ENCODE measurements at regions not wholly inside any gene's neighbourhood (a gene's known extent, or its start where the extent isn't known, plus 50 kb on each side); places are given as distances from the start of the nearest gene placed in this dataset.
"Not testable (repeated sequence)": the region's sequence is repeated elsewhere in the genome, so short reads cannot be mapped to it uniquely, and the experiment has no call there.

DNA sequence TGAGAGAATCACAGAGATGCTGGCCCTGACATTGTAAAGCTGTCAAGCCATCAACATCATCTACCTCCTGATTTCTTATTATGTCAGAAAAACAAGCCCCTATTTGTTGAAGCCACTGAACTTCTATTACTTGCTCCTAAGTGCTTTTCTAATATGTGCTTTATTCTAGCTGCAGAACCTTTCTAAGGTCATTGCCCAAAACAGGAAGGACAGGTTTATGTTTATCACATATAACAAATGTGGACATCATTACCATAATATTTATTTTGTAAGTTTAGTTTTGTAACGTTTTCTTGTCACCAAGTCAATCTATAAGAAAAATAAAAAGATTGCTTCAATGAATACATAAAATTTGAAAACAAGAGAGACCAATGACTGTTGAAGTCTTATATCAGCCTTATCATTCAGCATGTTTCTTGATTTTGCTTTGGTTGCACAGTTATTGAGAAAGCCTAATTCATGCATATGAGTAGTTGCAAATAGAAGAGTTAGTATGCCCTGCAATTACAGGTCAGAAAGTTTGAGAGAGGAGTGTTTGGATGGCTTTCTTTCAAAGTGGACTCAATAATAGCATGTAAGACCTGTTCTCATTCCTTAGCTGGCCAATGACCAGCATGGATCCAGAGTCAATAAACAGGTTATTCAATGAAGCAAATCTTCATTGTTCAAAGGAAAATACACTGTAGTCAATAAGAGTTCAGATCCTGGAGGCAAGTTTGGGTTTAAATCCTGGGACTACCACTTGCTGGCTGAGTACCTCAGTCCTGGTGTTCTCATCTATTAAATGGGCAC is 84.1 kb downstream of the MAB21L3 start:
- Histone ChIP-seq H3K36me3 (no peaks in the 10 kb centered on the region), H3K27me3 (no peaks in the 10 kb centered on the region), H3K9me3 (ENCODE audit: low read depth) (no peaks in the 10 kb centered on the region), H3K4me1 (ENCODE audit: low read depth) (no peaks in the 10 kb centered on the region), H3K4me3 (no peak overlapping the region), H3K27ac (no peak overlapping the region)
- no peak for DNase-seq (ENCODE audit: low read depth in 1 of 2, low spot score in 1 of 2)
- TF ChIP-seq, protein P1, sequence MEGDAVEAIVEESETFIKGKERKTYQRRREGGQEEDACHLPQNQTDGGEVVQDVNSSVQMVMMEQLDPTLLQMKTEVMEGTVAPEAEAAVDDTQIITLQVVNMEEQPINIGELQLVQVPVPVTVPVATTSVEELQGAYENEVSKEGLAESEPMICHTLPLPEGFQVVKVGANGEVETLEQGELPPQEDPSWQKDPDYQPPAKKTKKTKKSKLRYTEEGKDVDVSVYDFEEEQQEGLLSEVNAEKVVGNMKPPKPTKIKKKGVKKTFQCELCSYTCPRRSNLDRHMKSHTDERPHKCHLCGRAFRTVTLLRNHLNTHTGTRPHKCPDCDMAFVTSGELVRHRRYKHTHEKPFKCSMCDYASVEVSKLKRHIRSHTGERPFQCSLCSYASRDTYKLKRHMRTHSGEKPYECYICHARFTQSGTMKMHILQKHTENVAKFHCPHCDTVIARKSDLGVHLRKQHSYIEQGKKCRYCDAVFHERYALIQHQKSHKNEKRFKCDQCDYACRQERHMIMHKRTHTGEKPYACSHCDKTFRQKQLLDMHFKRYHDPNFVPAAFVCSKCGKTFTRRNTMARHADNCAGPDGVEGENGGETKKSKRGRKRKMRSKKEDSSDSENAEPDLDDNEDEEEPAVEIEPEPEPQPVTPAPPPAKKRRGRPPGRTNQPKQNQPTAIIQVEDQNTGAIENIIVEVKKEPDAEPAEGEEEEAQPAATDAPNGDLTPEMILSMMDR (IDR thresholded peaks at IDR 0.05; ENCODE audit: low read depth, low read length): no peak

DNA sequence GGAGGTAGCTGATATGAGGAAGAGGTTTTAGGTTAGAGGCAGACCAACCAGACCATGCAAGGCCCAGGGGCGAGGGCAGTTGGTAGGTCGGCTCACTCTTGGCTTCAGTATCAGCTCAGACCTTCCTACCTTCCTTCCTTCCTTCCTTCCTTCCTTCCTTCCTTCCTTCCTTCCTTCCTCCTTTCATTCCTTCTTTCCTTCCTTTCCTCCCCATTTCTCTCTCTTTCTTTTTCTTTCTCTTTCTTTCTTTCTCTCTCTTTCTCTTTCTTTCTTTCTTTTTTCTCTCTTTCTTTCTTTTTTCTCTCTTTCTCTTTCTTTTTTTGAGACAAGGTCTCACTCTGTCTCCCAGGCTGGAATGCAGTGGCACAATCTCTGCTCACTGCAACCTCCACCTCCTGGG is 89.1 kb downstream of the MAB21L3 start:
- not testable (repeated sequence) for DNase-seq (ENCODE audit: low read depth in 1 of 2, low spot score in 1 of 2); H3K27me3 ChIP-seq; H3K9me3 ChIP-seq (ENCODE audit: low read depth); H3K4me1 ChIP-seq (ENCODE audit: low read depth); H3K27ac ChIP-seq; H3K4me3 ChIP-seq; H3K36me3 ChIP-seq

DNA sequence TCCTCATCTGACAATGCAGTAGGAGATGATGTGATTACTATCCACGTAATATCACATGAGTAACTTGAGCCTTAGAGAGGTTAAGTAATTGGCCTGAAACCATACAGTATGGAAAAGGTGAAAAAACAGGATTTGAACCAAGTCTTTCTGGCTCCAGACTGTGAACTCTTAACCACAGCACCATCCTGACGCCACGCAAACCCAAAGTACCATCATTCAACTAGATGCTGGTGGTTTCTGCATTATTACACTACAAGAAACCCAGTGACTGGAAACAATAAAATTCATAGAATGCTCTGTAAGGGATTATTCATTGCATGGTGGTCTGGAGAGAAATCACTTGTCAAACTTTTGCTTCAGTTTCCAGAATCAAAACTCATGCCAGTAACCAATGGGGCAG is 90.7 kb downstream of the MAB21L3 start:
- Histone ChIP-seq H3K4me3 (no peak overlapping the region), H3K36me3 (no peaks in the 10 kb centered on the region), H3K9me3 (ENCODE audit: low read depth) (no peaks in the 10 kb centered on the region), H3K4me1 (ENCODE audit: low read depth) (no peaks in the 10 kb centered on the region), H3K27me3 (peaks cover 5% of the 10 kb centered on the region), H3K27ac (no peak overlapping the region)
- TF ChIP-seq, protein P1 (IDR thresholded peaks at IDR 0.05; ENCODE audit: low read depth, low read length): no peak
- no peak for DNase-seq (ENCODE audit: low read depth in 1 of 2, low spot score in 1 of 2)

DNA sequence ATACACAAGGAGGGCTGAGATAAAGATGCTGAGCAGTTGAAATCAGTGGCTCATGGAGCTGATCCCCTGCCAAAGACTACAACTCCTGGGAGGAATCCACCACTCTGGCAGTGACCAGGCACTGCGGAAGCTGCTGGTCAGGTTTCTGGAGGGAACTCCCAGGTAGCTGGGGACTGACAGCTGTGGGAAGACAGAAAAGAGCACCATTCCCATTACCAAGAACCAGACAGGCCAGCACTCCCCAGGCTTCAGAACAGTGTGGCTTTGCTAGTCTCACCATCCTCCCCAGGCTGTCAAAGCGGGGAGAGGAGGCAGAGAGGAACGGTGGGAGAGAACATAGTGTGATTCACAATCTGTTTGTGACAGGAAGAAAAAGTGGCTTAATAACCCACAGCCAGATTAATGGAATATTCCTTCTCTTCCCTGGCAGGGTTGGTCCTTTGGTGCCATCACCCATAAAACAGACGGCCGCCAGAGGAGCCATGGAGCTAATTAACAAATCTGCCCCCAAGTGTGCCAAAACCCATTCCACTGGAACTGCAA is 92.1 kb downstream of the MAB21L3 start:
- Histone ChIP-seq H3K4me3 (no peak overlapping the region), H3K27ac (no peak overlapping the region), H3K9me3 (ENCODE audit: low read depth) (no peaks in the 10 kb centered on the region), H3K36me3 (no peaks in the 10 kb centered on the region), H3K27me3 (peaks cover 5% of the 10 kb centered on the region), H3K4me1 (ENCODE audit: low read depth) (no peaks in the 10 kb centered on the region)
- DNase-seq (ENCODE audit: low read depth in 1 of 2, low spot score in 1 of 2): no peak
- TF ChIP-seq, protein P1 (IDR thresholded peaks at IDR 0.05; ENCODE audit: low read depth, low read length): no peak

DNA sequence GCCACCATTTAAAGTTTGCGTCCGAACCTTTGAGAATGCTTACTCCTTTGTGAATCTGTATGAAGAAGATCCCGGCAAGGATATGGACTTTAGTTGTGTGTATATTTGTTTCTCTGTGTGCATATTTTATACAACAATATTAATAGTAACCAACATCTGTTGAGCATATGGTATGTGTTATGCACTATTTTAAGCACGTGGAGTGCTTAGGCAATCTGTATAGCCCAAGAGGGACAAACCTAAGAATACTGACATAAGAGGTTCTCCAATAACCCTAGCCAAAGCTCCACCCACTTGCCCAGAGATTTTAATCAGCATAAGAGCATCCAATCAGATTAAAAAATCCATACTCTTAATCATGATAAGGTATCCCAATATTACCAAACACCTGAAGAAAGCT is 92.7 kb downstream of the MAB21L3 start:
- no peak overlapping the region for H3K27ac ChIP-seq
- H3K36me3 ChIP-seq: no peaks in the 10 kb centered on the region
- H3K9me3 ChIP-seq (ENCODE audit: low read depth): no peaks in the 10 kb centered on the region
- H3K4me1 ChIP-seq (ENCODE audit: low read depth): no peaks in the 10 kb centered on the region
- H3K27me3 ChIP-seq: peaks cover 5% of the 10 kb centered on the region
- TF ChIP-seq, protein P1 (IDR thresholded peaks at IDR 0.05; ENCODE audit: low read depth, low read length): no peak
- H3K4me3 ChIP-seq: no peak overlapping the region
- DNase-seq (ENCODE audit: low read depth in 1 of 2, low spot score in 1 of 2): no peak

DNA sequence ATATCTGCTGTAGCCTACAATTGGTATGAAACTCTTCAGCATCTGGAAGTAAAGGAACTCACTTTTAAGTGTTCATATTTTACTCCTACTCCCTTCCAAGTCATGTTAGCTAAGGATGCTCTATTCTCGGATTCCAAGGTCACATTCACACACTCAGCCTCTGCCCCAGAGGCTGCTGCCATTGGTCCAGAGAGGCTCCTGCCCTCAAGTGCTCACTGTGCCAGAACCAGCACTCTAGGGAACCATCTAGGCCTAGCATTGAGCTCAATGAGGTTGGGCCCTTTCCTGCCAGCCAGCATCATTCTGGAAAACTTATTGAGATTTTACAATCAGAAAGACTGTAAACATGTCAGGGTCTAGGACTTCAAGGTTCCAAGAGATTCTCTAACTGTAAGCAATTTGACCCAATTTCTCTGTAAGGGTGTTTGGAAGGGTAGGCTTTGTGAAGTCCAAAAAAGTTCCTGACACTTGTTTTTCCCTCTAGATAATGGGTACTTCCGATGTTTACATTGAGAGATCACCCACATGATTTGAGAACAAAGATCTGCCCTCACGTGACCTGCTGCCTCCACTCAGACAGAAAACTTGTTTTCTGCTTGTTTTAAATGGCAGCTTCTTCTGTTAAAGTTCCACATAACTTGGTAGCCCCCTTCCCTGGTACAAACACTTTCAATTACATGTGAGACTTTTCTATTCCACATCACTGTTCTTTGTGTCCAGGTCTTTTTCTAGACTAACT is 94.9 kb downstream of the MAB21L3 start:
- H3K4me3 ChIP-seq: no peak overlapping the region
- no peaks in the 10 kb centered on the region for H3K36me3 ChIP-seq
- no peak overlapping the region for H3K27ac ChIP-seq
- H3K4me1 ChIP-seq (ENCODE audit: low read depth): no peaks in the 10 kb centered on the region
- no peaks in the 10 kb centered on the region for H3K9me3 ChIP-seq (ENCODE audit: low read depth)
- TF ChIP-seq, protein P1 (IDR thresholded peaks at IDR 0.05; ENCODE audit: low read depth, low read length): no peak
- peaks cover 5% of the 10 kb centered on the region for H3K27me3 ChIP-seq
- DNase-seq (ENCODE audit: low read depth in 1 of 2, low spot score in 1 of 2): no peak
